Activated CD8-positive, alpha-beta T cell treated with anti-CD3 and anti-CD28 coated beads, Interleukin-2, amount 10 ng/mL, durations not matched to agents 7 days and 5 days (primary cell): ENCODE measurements at regions not wholly inside any gene's neighbourhood (a gene's known extent, or its start where the extent isn't known, plus 50 kb on each side); places are given as distances from the start of the nearest gene placed in this dataset.

Experiments
- ATAC-seq: fragments of 150-1000 bp; cut with Tn5 transposase; one replicate; pipeline ENCODE4 v1.10.0; 2021; ENCODE audit warnings: moderate library complexity
- CTCF ChIA-PET: fragments of 350-600 bp; sonication (Branson Sonifier 250); formaldehyde crosslinking; loops from one replicate; lab custom pipeline; 2021; ENCODE audit warnings: antibody characterized with exemption; lab: Charles Lee
- POLR2A ChIA-PET: fragments of 350-600 bp; sonication (Branson Sonifier 250); formaldehyde crosslinking; loops from one replicate; lab custom pipeline; 2021; ENCODE audit warnings: antibody characterized with exemption; lab: Charles Lee
- DNase-seq: peaks from one replicate; pipeline ENCODE4 v3.0.0-alpha.2; 2020
- H3K27ac Mint-ChIP-seq: one replicate; pipeline ENCODE4 v1.8.0; 2021; ENCODE audit warnings: mild to moderate bottlenecking, mixed read lengths
- H3K27me3 Mint-ChIP-seq: one replicate; pipeline ENCODE4 v1.8.0; 2021; ENCODE audit warnings: low read depth, mixed read lengths
- H3K36me3 Mint-ChIP-seq: one replicate; pipeline ENCODE4 v1.8.0; 2021; ENCODE audit warnings: low read depth, mixed read lengths
- H3K4me1 Mint-ChIP-seq: one replicate; pipeline ENCODE4 v1.8.0; 2021; ENCODE audit warnings: low read depth, mixed read lengths
- H3K4me3 Mint-ChIP-seq: one replicate; pipeline ENCODE4 v1.8.0; 2021; ENCODE audit warnings: mild to moderate bottlenecking, mixed read lengths
- H3K9me3 Mint-ChIP-seq: one replicate; pipeline ENCODE4 v1.8.0; 2022; ENCODE audit warnings: mixed read lengths; ENCODE audit not compliant: insufficient read depth

DNA sequence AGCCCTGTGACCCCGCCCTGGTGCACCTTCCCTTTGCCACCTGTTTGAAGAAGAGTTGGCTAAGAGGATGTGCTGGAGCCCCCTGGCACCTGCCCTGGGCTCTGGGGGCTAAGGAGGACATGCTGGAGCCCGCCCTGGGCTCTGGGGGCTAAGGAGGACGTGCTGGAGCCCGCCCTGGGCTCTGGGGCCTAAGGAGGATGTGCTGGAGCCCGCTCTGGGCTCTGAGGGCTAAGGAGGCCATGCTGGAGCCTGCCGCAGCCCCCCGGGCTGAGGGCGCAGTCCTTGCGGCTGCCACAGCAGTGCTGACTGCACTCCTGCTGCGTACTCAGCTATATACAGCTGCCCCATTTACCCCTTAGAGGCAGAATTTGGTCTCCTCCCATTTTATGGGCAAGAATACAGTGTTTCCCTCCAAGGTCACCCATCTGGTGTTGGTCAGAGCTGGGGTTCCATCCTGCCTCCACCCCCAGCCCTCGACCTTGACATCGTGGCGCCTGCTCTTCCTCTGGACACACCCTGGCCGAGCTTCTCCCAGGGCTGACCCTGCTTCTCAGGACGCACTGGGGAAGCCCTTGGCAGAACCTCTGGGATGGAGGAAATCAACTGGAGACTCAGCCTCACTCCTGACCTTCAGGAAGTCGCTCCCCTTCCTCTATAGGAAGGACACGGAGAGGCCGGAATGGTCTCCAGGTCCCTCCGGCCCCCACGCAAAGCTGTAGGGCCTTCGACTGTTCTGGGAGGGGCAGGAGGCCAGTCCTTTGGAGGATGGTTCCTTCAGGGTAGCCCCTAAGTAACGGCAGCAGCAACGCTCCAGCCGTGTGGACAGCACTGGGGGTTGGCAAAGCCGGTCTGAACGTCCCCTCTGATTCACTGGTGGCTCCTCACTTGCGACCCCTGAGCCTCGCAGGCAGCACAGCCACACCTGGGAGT lies 65.0 kb upstream of the HPCAL1 start:
- DNase-seq (no peak), ATAC-seq (no peak)
- Mint-ChIP-seq H3K27me3 (no peaks in the 10 kb centered on the region), H3K9me3 (no peaks in the 10 kb centered on the region), H3K36me3 (no peaks in the 10 kb centered on the region), H3K27ac (no peak overlapping the region), H3K4me3 (no peak overlapping the region), H3K4me1 (no peaks in the 10 kb centered on the region)
- CTCF ChIA-PET = interaction anchor here (1.3 kb wide), 1 partner anchor 171 kb away, joined by 3 read pairs; no protein-coding TSS in a partner anchor
- POLR2A ChIA-PET = no interaction called here

GRCh38 chr2:10238396-10238795 lies 64.3 kb upstream of the HPCAL1 start:
- no peak overlapping the region for H3K27ac Mint-ChIP-seq
- no peaks in the 10 kb centered on the region for H3K27me3 Mint-ChIP-seq
- no peak for DNase-seq
- no peak for ATAC-seq
- no peak overlapping the region for H3K4me3 Mint-ChIP-seq
- no peaks in the 10 kb centered on the region for H3K36me3 Mint-ChIP-seq
- CTCF ChIA-PET = no interaction called here
- POLR2A ChIA-PET = no interaction called here
- H3K4me1 Mint-ChIP-seq = no peaks in the 10 kb centered on the region
- no peaks in the 10 kb centered on the region for H3K9me3 Mint-ChIP-seq

GRCh38 chr2:10238991-10239485 lies 63.7 kb upstream of the HPCAL1 start:
- POLR2A ChIA-PET = no interaction called here

DNA sequence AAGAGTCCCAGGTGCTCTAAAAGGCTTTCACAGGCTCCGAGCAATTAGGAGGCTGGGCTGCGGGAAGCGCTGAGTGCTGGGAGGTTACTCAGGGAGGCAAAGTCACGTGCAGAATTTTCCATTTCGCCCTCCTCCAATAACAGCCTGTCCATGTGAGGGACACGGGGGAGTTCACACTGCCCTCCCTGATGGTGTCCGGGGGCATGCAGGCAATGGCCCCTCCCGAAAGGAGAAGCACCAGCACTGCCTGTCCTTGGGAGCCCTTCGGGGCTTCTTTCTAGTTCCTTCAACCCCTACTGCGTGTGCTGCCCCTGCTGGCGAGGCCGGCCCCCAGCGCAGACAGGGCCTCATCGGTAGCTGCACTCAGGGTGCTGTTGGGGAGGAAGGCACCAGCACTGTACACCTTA lies 63.1 kb upstream of the HPCAL1 start:
- no peaks in the 10 kb centered on the region for H3K27me3 Mint-ChIP-seq
- H3K4me1 Mint-ChIP-seq = no peaks in the 10 kb centered on the region
- no peaks in the 10 kb centered on the region for H3K9me3 Mint-ChIP-seq
- no peak overlapping the region for H3K27ac Mint-ChIP-seq
- no peak for DNase-seq
- CTCF ChIA-PET = no interaction called here
- H3K36me3 Mint-ChIP-seq = no peaks in the 10 kb centered on the region
- POLR2A ChIA-PET = no interaction called here
- no peak for ATAC-seq
- no peak overlapping the region for H3K4me3 Mint-ChIP-seq

More at GRCh38 chr2:10238991-10239485, 63.7 kb upstream of the HPCAL1 start:
- DNase-seq = no peak
- Mint-ChIP-seq H3K4me1 (no peaks in the 10 kb centered on the region), H3K27me3 (no peaks in the 10 kb centered on the region), H3K4me3 (no peak overlapping the region), H3K36me3 (no peaks in the 10 kb centered on the region), H3K9me3 (no peaks in the 10 kb centered on the region), H3K27ac (no peak overlapping the region)
- CTCF ChIA-PET = no interaction called here
- no peak for ATAC-seq

DNA sequence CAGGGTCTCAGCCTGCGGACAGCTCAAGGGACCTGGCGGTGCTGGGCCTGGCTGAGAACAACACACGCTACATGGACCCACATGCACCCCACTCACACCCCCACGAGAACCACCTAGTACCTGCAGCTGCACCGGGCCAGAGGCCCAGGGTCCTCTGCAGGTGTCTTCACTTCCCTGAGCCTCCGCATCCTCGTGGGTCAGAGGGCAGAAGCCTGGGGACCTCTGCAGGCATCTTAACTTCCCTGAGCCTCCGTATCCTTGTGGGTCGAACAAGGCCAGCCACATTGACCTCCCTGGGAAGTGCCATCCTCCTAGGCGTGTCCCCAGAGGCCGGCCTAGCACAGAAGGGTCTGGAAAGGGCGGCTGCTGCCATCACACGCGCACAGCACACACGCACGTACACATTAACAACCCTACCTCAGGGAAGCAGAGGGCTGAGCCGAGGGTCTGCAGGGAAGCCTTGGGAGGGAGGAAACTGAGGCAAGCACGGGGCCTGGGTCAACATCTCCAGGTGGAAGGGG lies 62.5 kb upstream of the HPCAL1 start:
- H3K27ac Mint-ChIP-seq = no peak overlapping the region
- ATAC-seq = no peak

DNA sequence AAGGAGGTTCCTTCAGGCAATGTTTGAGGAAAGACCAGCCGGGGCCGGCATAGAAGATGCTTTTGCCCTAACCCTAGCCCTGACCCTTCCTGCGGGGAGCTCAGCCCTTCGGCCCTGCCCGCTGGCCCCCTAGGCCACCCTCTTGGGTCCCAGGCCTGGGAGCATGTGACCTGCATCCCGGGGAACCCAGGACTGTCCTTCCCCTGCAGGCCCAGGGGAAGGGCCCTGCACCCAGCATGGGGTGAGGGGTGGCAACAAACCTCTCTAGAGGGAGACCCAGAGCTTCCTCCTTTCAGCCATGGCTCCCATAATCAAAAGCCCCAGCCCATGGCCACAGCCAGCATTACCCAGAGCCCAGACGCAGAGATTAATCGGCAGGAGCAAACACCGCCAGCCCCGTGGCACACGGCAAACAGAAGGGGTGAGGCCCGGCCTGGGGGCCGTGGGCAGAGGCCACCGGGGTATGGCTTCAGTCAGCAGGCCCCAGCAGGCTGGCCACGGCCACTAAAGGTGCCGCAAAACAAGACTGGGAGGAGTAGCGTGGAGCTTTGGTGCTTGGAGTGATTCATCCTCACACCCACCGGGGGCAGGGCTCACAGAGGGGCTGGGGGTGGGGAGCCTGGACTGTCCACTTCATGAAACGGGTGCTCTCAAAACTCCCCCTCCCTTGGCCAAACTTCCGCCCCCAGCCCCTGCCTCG lies 61.6 kb upstream of the HPCAL1 start:
- Mint-ChIP-seq H3K4me1 (no peaks in the 10 kb centered on the region), H3K27ac (no peak overlapping the region), H3K36me3 (no peaks in the 10 kb centered on the region), H3K9me3 (no peaks in the 10 kb centered on the region), H3K4me3 (no peak overlapping the region), H3K27me3 (no peaks in the 10 kb centered on the region)
- CTCF ChIA-PET = no interaction called here
- no peak for DNase-seq
- no peak for ATAC-seq
- POLR2A ChIA-PET = no interaction called here

More for the DNA sequence above, 62.5 kb upstream of the HPCAL1 start:
- Mint-ChIP-seq H3K36me3 (no peaks in the 10 kb centered on the region), H3K4me1 (no peaks in the 10 kb centered on the region), H3K4me3 (no peak overlapping the region), H3K27me3 (no peaks in the 10 kb centered on the region), H3K9me3 (no peaks in the 10 kb centered on the region)
- DNase-seq = no peak
- CTCF ChIA-PET = no interaction called here
- POLR2A ChIA-PET = no interaction called here

GRCh38 chr2:10241641-10242430 lies 60.9 kb upstream of the HPCAL1 start:
- no peak for DNase-seq
- H3K4me1 Mint-ChIP-seq = no peaks in the 10 kb centered on the region
- no peaks in the 10 kb centered on the region for H3K9me3 Mint-ChIP-seq
- ChIA-PET CTCF (no interaction called here), POLR2A (no interaction called here)
- H3K27ac Mint-ChIP-seq = no peak overlapping the region
- no peaks in the 10 kb centered on the region for H3K36me3 Mint-ChIP-seq
- ATAC-seq = no peak
- no peak overlapping the region for H3K4me3 Mint-ChIP-seq
- H3K27me3 Mint-ChIP-seq = no peaks in the 10 kb centered on the region

DNA sequence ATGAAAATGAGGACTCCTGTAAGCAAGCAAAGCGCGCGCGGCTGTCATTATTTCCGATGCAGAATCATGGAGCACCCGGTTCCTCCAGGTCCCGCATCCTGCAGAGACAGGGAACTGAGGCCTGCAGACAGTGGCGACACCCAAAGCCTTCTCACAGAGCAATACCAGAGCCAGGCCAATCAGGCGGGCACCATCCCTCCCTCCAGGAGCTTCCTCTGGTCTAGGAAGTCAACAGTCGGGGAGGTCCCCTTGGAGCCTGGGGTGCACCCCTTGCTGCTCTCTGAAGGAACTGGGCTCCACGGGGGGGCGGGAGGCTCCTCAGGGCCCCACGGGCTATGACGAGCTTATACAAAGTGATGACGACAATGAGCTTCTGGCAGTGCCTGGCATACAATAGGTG lies 60.3 kb upstream of the HPCAL1 start:
- Mint-ChIP-seq H3K36me3 (no peaks in the 10 kb centered on the region), H3K9me3 (no peaks in the 10 kb centered on the region), H3K4me1 (no peaks in the 10 kb centered on the region), H3K4me3 (no peak overlapping the region), H3K27ac (no peak overlapping the region), H3K27me3 (no peaks in the 10 kb centered on the region)
- ChIA-PET POLR2A (no interaction called here), CTCF (no interaction called here)
- ATAC-seq = no peak
- DNase-seq = no peak

- ChIA-PET POLR2A (no interaction called here), CTCF (no interaction called here)
- Mint-ChIP-seq H3K9me3 (no peaks in the 10 kb centered on the region), H3K4me3 (no peak overlapping the region), H3K36me3 (no peaks in the 10 kb centered on the region), H3K4me1 (no peaks in the 10 kb centered on the region), H3K27me3 (no peaks in the 10 kb centered on the region), H3K27ac (no peak overlapping the region)
- DNase-seq = no peak
- no peak for ATAC-seq
Observed at GRCh38 chr2:10242998-10243925, 59.4 kb upstream of the HPCAL1 start.

DNA sequence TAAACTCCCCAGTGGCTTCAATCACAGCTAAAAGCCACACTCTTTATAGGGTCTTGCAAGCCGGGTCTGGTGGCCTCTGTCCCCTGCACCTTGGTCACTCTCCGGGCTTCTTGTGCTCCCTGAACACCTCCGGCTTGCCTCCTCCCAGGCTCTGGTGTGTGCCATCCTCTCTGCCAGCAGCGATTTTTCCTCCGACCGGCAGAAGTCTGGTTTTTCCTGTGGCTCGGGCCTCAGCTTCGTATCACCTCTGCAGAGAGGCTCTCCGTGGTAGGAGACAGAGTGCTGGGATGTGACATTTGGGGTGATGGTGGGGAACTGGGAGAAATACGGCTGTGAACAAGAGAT lies 58.8 kb upstream of the HPCAL1 start:
- Mint-ChIP-seq H3K36me3 (no peaks in the 10 kb centered on the region), H3K4me1 (no peaks in the 10 kb centered on the region), H3K4me3 (no peak overlapping the region), H3K27me3 (no peaks in the 10 kb centered on the region), H3K27ac (no peak overlapping the region), H3K9me3 (peaks cover 1% of the 10 kb centered on the region)
- DNase-seq = no peak
- no peak for ATAC-seq
- ChIA-PET CTCF (no interaction called here), POLR2A (no interaction called here)

- Mint-ChIP-seq H3K27me3 (peaks cover 3% of the 10 kb centered on the region), H3K4me1 (no peaks in the 10 kb centered on the region), H3K27ac (no peak overlapping the region), H3K9me3 (peaks cover 8% of the 10 kb centered on the region), H3K4me3 (no peak overlapping the region), H3K36me3 (no peaks in the 10 kb centered on the region)
- DNase-seq (no peak), ATAC-seq (no peak)
- POLR2A ChIA-PET = no interaction called here
- CTCF ChIA-PET = interaction anchor here (1.1 kb wide), 1 partner anchor 15 kb away, joined by 3 read pairs; no protein-coding TSS in a partner anchor
Observed at GRCh38 chr2:10245021-10245420, 57.7 kb upstream of the HPCAL1 start.
